ENCODE measurements at regions not wholly inside any gene's neighbourhood (a gene's known extent, or its start where the extent isn't known, plus 50 kb on each side); places are given as distances from the start of the nearest gene placed in this dataset.

DNA sequence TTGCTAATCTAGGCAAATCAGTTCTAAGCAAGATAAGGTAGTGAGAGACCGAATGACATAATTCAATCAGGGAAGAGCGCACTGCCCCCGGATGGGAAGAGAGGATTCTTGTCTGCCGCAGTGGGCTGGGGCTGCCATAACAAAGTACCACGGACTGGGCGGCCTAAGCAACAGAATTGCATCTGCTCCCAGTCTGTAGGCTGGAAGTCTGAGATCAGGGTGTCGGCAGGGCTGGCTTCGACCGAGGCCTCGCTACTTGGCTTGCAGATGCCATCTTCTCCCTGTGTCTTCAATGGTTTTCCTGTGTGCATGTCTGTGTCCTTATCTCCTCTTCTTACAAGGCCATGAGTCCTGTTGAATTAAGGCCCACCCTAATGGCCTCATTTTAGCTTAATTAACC lies 59.7 kb upstream of the TMEM72 start:
- TF ChIP-seq, protein P1, sequence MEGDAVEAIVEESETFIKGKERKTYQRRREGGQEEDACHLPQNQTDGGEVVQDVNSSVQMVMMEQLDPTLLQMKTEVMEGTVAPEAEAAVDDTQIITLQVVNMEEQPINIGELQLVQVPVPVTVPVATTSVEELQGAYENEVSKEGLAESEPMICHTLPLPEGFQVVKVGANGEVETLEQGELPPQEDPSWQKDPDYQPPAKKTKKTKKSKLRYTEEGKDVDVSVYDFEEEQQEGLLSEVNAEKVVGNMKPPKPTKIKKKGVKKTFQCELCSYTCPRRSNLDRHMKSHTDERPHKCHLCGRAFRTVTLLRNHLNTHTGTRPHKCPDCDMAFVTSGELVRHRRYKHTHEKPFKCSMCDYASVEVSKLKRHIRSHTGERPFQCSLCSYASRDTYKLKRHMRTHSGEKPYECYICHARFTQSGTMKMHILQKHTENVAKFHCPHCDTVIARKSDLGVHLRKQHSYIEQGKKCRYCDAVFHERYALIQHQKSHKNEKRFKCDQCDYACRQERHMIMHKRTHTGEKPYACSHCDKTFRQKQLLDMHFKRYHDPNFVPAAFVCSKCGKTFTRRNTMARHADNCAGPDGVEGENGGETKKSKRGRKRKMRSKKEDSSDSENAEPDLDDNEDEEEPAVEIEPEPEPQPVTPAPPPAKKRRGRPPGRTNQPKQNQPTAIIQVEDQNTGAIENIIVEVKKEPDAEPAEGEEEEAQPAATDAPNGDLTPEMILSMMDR (IDR thresholded peaks at IDR 0.05) = no peak
- no peak for TF ChIP-seq EZH2 (IDR thresholded peaks at IDR 0.05; ENCODE audit: borderline replicate concordance, insufficient read depth, low read depth, low read length, poor library complexity, severe bottlenecking)
- Histone ChIP-seq H3K79me2 (ENCODE audit: control insufficient read depth, insufficient read depth, low read length) (no peaks in the 10 kb centered on the region), H3K4me2 (replicated peaks; ENCODE audit: low read depth, low read length, poor library complexity, severe bottlenecking) (no peak overlapping the region), H3K27me3 (replicated peaks in 1 of 4; ENCODE audit: control extremely low read depth in 1 of 4, control insufficient read depth in 3 of 4, insufficient read depth in 4 of 4, low read length in 3 of 4) (no peaks in the 10 kb centered on the region), H3K27ac (ENCODE audit: low read length in 2 of 2) (no peak overlapping the region), H2AFZ (ENCODE audit: insufficient read depth, low read depth, low read length, poor library complexity, severe bottlenecking) (no peak overlapping the region), H4K20me1 (ENCODE audit: control insufficient read depth, insufficient read depth, low read length, poor library complexity, severe bottlenecking) (no peaks in the 10 kb centered on the region), H3K4me1 (ENCODE audit: control insufficient read depth in 2 of 2, insufficient read depth in 2 of 2, low read length in 2 of 2) (no peaks in the 10 kb centered on the region), H3K9ac (ENCODE audit: low read length) (no peak overlapping the region), H3K36me3 (replicated peaks in 1 of 2; ENCODE audit: control extremely low read depth in 1 of 2, control insufficient read depth in 1 of 2, extremely low read depth in 1 of 2, insufficient read depth in 2 of 2, low read length in 1 of 2) (no peaks in the 10 kb centered on the region), H3K9me3 (ENCODE audit: control extremely low read depth in 1 of 3, control insufficient read depth in 2 of 3, insufficient read depth in 1 of 3, low read length in 2 of 3) (peaks cover 0 to 4% (median 0%) of the 10 kb centered on the region in 3 donors), H3K4me3 (ENCODE audit: control extremely low read depth in 1 of 5, extremely low read depth in 1 of 5, insufficient read depth in 1 of 5, low read depth in 2 of 5, low read length in 4 of 5) (no peak overlapping the region)
- Mint-ChIP-seq H3K4me1 (no peaks in the 10 kb centered on the region), H3K27ac (no peak overlapping the region), H3K9me3 (ENCODE audit: insufficient read depth) (no peaks in the 10 kb centered on the region), H3K27me3 (peaks cover 7% of the 10 kb centered on the region), H3K4me3 (no peak overlapping the region)
- intact Hi-C loops (cut with micrococcal nuclease) = no loop called here
- ATAC-seq (ENCODE audit: low read depth) = no peak
- CTCF ChIA-PET = no interaction called here
- DNase-seq = no peak
- POLR2A ChIA-PET = no interaction called here
- WGBS (ENCODE audit: insufficient coverage) = 95% methylated on average over 10 of the region's 10 CpGs

DNA sequence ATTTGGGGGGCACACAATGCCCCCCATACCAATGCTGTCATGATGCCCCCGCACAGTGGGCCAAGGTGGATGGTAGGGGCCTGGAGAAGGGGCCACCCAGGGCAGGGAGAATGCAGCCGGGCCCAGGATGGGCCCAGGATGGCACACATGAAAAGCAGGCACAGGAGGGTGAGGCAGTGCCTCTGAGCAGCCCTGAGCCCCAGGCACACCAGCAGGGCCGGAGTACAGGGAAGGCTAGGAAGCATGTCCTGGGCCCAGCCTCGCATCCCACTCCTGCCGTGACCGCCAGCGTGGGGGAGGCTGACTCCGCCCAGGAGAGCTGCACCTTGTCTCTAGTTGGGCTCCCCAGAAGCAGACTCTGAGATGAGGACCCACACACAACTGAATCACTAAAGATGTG lies 59.3 kb upstream of the TMEM72 start:
- ATAC-seq (ENCODE audit: low read depth) = no peak
- no peaks in the 10 kb centered on the region for H3K4me1 Mint-ChIP-seq
- no peaks in the 10 kb centered on the region for H4K20me1 ChIP-seq (ENCODE audit: control insufficient read depth, insufficient read depth, low read length, poor library complexity, severe bottlenecking)
- intact Hi-C loops (cut with micrococcal nuclease) = no loop called here
- H3K27ac Mint-ChIP-seq = no peak overlapping the region
- no peak for TF ChIP-seq EZH2 (IDR thresholded peaks at IDR 0.05; ENCODE audit: borderline replicate concordance, insufficient read depth, low read depth, low read length, poor library complexity, severe bottlenecking)
- TF ChIP-seq, protein P1 (IDR thresholded peaks at IDR 0.05) = no peak
- H3K4me3 ChIP-seq (ENCODE audit: control extremely low read depth in 1 of 5, extremely low read depth in 1 of 5, insufficient read depth in 1 of 5, low read depth in 2 of 5, low read length in 4 of 5) = no peak overlapping the region
- no peaks in the 10 kb centered on the region for H3K36me3 ChIP-seq (replicated peaks in 1 of 2; ENCODE audit: control extremely low read depth in 1 of 2, control insufficient read depth in 1 of 2, extremely low read depth in 1 of 2, insufficient read depth in 2 of 2, low read length in 1 of 2)
- peaks cover 7% of the 10 kb centered on the region for H3K27me3 Mint-ChIP-seq
- H3K4me2 ChIP-seq (replicated peaks; ENCODE audit: low read depth, low read length, poor library complexity, severe bottlenecking) = no peak overlapping the region
- ChIA-PET POLR2A (no interaction called here), CTCF (no interaction called here)
- no peak overlapping the region for H3K4me3 Mint-ChIP-seq
- H3K79me2 ChIP-seq (ENCODE audit: control insufficient read depth, insufficient read depth, low read length) = no peaks in the 10 kb centered on the region
- no peaks in the 10 kb centered on the region for H3K27me3 ChIP-seq (replicated peaks in 1 of 4; ENCODE audit: control extremely low read depth in 1 of 4, control insufficient read depth in 3 of 4, insufficient read depth in 4 of 4, low read length in 3 of 4)
- no peak overlapping the region for H3K9ac ChIP-seq (ENCODE audit: low read length)
- H3K9me3 Mint-ChIP-seq (ENCODE audit: insufficient read depth) = no peaks in the 10 kb centered on the region
- no peak for DNase-seq
- peaks cover 0 to 4% (median 0%) of the 10 kb centered on the region in 3 donors for H3K9me3 ChIP-seq (ENCODE audit: control extremely low read depth in 1 of 3, control insufficient read depth in 2 of 3, insufficient read depth in 1 of 3, low read length in 2 of 3)
- WGBS (ENCODE audit: insufficient coverage) = 94% methylated on average over 8 of the region's 8 CpGs
- no peak overlapping the region for H3K27ac ChIP-seq (ENCODE audit: low read length in 2 of 2)
- no peak overlapping the region for H2AFZ ChIP-seq (ENCODE audit: insufficient read depth, low read depth, low read length, poor library complexity, severe bottlenecking)
- no peaks in the 10 kb centered on the region for H3K4me1 ChIP-seq (ENCODE audit: control insufficient read depth in 2 of 2, insufficient read depth in 2 of 2, low read length in 2 of 2)

All from B cell (primary cell).